ENCODE measurements at regions not wholly inside any gene's neighbourhood (a gene's known extent, or its start where the extent isn't known, plus 50 kb on each side); places are given as distances from the start of the nearest gene placed in this dataset.
"Not testable (repeated sequence)": the region's sequence is repeated elsewhere in the genome, so short reads cannot be mapped to it uniquely, and the experiment has no call there.

DNA sequence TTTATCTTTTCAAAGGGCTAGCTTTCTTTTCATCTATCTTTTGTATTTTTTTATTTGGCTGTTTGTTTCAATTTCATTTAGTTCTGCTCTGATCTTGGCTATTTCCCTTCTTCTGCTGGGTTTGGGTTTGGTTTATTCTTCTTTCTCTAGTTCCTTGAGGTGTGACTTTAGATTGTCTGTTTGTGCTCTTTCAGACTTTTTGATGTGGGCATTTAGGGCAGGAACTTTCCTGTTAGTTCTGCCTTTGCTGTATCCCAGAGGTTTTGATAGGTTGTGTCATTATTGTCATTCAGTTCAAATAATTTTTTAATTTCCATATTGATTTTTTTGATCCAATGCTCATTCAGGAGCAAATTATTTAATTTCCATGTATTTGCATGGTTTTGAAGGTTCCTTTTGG, 325.0 kb downstream of the PTPRC start:
- TF ChIP-seq RARB (CRISPR knock-in tag; IDR thresholded peaks at IDR 0.05); ZNF8 (CRISPR knock-in tag; IDR thresholded peaks at IDR 0.05); ZFP30 (CRISPR knock-in tag; IDR thresholded peaks at IDR 0.05); ZC3H10 (CRISPR knock-in tag; IDR thresholded peaks at IDR 0.05); PPARA (CRISPR knock-in tag; IDR thresholded peaks at IDR 0.05; ENCODE audit: borderline replicate concordance); ESRRG (CRISPR knock-in tag; IDR thresholded peaks at IDR 0.05); CSDC2 (CRISPR knock-in tag; IDR thresholded peaks at IDR 0.05); ARNTL (CRISPR knock-in tag; IDR thresholded peaks at IDR 0.05; ENCODE audit: borderline replicate concordance, low read depth); OSR1 (CRISPR knock-in tag; IDR thresholded peaks at IDR 0.05): not testable (repeated sequence)
